HG03025 (cell line): ENCODE measurements at regions not wholly inside any gene's neighbourhood (a gene's known extent, or its start where the extent isn't known, plus 50 kb on each side); places are given as distances from the start of the nearest gene placed in this dataset.
"Not testable (repeated sequence)": the region's sequence is repeated elsewhere in the genome, so short reads cannot be mapped to it uniquely, and the experiment has no call there.

Experiments
- ATAC-seq: cut with Tn5 transposase; IDR thresholded peaks from one replicate; pipeline ENCODE4 v1.9.1; 2021; ENCODE audit warnings: mild to moderate bottlenecking, moderate library complexity; ENCODE audit not compliant: unreplicated experiment, low FRiP score

GRCh38 chr1:221873673-221874072, 131.8 kb upstream of the DUSP10 start:
- no peak for ATAC-seq

GRCh38 chr1:221871056-221871455, 129.2 kb upstream of the DUSP10 start:
- ATAC-seq, result no peak

GRCh38 chr1:221869779-221870178, 127.9 kb upstream of the DUSP10 start:
- ATAC-seq, result no peak

- ATAC-seq, result no peak
Observed at GRCh38 chr1:221868593-221869303, 126.9 kb upstream of the DUSP10 start.

- ATAC-seq, result no peak
Observed at GRCh38 chr1:221867003-221867402, 125.1 kb upstream of the DUSP10 start.

GRCh38 chr1:221865808-221866207, 123.9 kb upstream of the DUSP10 start:
- ATAC-seq, result no peak

GRCh38 chr1:221863635-221864034, 121.7 kb upstream of the DUSP10 start:
- ATAC-seq, result no peak

GRCh38 chr1:221862971-221863370, 121.1 kb upstream of the DUSP10 start:
- no peak for ATAC-seq

- no peak for ATAC-seq
Observed at GRCh38 chr1:221858818-221859611, 117.1 kb upstream of the DUSP10 start.

- ATAC-seq, result not testable (repeated sequence)
Observed at GRCh38 chr1:221857094-221857444, 115.2 kb upstream of the DUSP10 start.

GRCh38 chr1:221856228-221857093, 114.6 kb upstream of the DUSP10 start:
- no peak for ATAC-seq

- no peak for ATAC-seq
Observed at GRCh38 chr1:221855156-221855555, 113.3 kb upstream of the DUSP10 start.

- ATAC-seq, result no peak
Observed at GRCh38 chr1:221851336-221851735, 109.4 kb upstream of the DUSP10 start.

- no peak for ATAC-seq
Observed at GRCh38 chr1:221850470-221851187, 108.7 kb upstream of the DUSP10 start.

- no peak for ATAC-seq
Observed at GRCh38 chr1:221849897-221850296, 108.0 kb upstream of the DUSP10 start.

- no peak for ATAC-seq
Observed at GRCh38 chr1:221849110-221849509, 107.2 kb upstream of the DUSP10 start.

- ATAC-seq, result no peak
Observed at GRCh38 chr1:221847676-221848075, 105.8 kb upstream of the DUSP10 start.

GRCh38 chr1:221845650-221846371, 103.9 kb upstream of the DUSP10 start:
- no peak for ATAC-seq

GRCh38 chr1:221841983-221842335, 100.1 kb upstream of the DUSP10 start:
- ATAC-seq, result no peak
